Esophagus muscularis mucosa (tissue), 3 donors: ENCODE measurements at regions not wholly inside any gene's neighbourhood (a gene's known extent, or its start where the extent isn't known, plus 50 kb on each side); places are given as distances from the start of the nearest gene placed in this dataset.

ENCODE experiments used
- CTCF ChIP-seq, 3 experiments: fragments of 200-600 bp in 2 of 3; fragments of 450-650 bp in 1 of 3; sonication (generic) in 2 of 3; IDR thresholded peaks; one replicate each; pipeline ENCODE4 v1.5.1; 2017 to 2019; ENCODE audit warnings: antibody characterized with exemption in 3 of 3, mild to moderate bottlenecking in 2 of 3, moderate library complexity in 1 of 3
- POLR2AphosphoS5 ChIP-seq, 2 donors: sonication (generic); formaldehyde crosslinking; IDR thresholded peaks; one replicate each; pipeline ENCODE4 v1.6.1; 2017; ENCODE audit warnings: antibody characterized with exemption in 2 of 2

GRCh38 chr10:110370006-110370405 lies 65.3 kb upstream of the SMNDC1 start:
- TF ChIP-seq CTCF (IDR thresholded peaks at IDR 0.05) (no peak), POLR2AphosphoS5 (IDR thresholded peaks at IDR 0.05) (no peak)
